GM06990 (cell line): ENCODE measurements at regions not wholly inside any gene's neighbourhood (a gene's known extent, or its start where the extent isn't known, plus 50 kb on each side); places are given as distances from the start of the nearest gene placed in this dataset.

Source experiments
- DNase-seq: peaks from one replicate; pipeline ENCODE4 v3.0.0-alpha.2; 2011; ENCODE audit not compliant: insufficient read length; ENCODE audit errors: extremely low read depth
- H3K27me3 ChIP-seq: replicated peaks from 2 replicates; pipeline ENCODE4 v1.6.0; 2011; ENCODE audit warnings: low read length; ENCODE audit not compliant: control insufficient read depth, insufficient read depth
- H3K36me3 ChIP-seq: 2 replicates; pipeline ENCODE4 v1.5.1; 2011; ENCODE audit warnings: low read length; ENCODE audit not compliant: control insufficient read depth, insufficient read depth
- H3K4me3 ChIP-seq: replicated peaks from 2 replicates; pipeline ENCODE4 v1.5.1; 2011; ENCODE audit warnings: low read depth, mild to moderate bottlenecking, control low read depth, low read length
- CTCF ChIP-seq: IDR thresholded peaks from 2 replicates; pipeline ENCODE4 v1.5.1; 2011; ENCODE audit warnings: low read length, control low read depth, mild to moderate bottlenecking, inconsistent platforms; ENCODE audit not compliant: insufficient read depth, poor library complexity, severe bottlenecking

- Histone ChIP-seq H3K27me3 (no peaks in the 10 kb centered on the region), H3K4me3 (no peak overlapping the region), H3K36me3 (no peaks in the 10 kb centered on the region)
- TF ChIP-seq CTCF = no peak
- no peak for DNase-seq
Observed at GRCh38 chrX:111020283-111020682, 75.7 kb upstream of the PAK3 start.

- DNase-seq = no peak
Observed at GRCh38 chrX:111013778-111014455, 82.1 kb upstream of the PAK3 start.

GRCh38 chrX:111010111-111010510 is 85.9 kb upstream of the PAK3 start:
- H3K36me3 ChIP-seq = no peaks in the 10 kb centered on the region
- no peak overlapping the region for H3K4me3 ChIP-seq
- no peak for TF ChIP-seq CTCF
- DNase-seq = no peak
- H3K27me3 ChIP-seq = no peaks in the 10 kb centered on the region

More at GRCh38 chrX:111013778-111014455, 82.1 kb upstream of the PAK3 start:
- no peak for TF ChIP-seq CTCF
- H3K36me3 ChIP-seq = no peaks in the 10 kb centered on the region
- no peaks in the 10 kb centered on the region for H3K27me3 ChIP-seq
- no peak overlapping the region for H3K4me3 ChIP-seq

GRCh38 chrX:111009256-111009655 is 86.7 kb upstream of the PAK3 start:
- Histone ChIP-seq H3K27me3 (no peaks in the 10 kb centered on the region), H3K4me3 (no peak overlapping the region), H3K36me3 (no peaks in the 10 kb centered on the region)
- DNase-seq = no peak
- no peak for TF ChIP-seq CTCF

GRCh38 chrX:111008126-111008525 is 87.9 kb upstream of the PAK3 start:
- no peak for DNase-seq
- no peak overlapping the region for H3K4me3 ChIP-seq
- TF ChIP-seq CTCF = no peak
- no peaks in the 10 kb centered on the region for H3K36me3 ChIP-seq
- no peaks in the 10 kb centered on the region for H3K27me3 ChIP-seq

GRCh38 chrX:111007238-111007637 is 88.8 kb upstream of the PAK3 start:
- no peaks in the 10 kb centered on the region for H3K36me3 ChIP-seq
- H3K27me3 ChIP-seq = no peaks in the 10 kb centered on the region
- TF ChIP-seq CTCF = no peak

More at GRCh38 chrX:111007238-111007637, 88.8 kb upstream of the PAK3 start:
- no peak for DNase-seq
- no peak overlapping the region for H3K4me3 ChIP-seq
